SK-N-SH (cell line): ENCODE measurements at regions not wholly inside any gene's neighbourhood (a gene's known extent, or its start where the extent isn't known, plus 50 kb on each side); places are given as distances from the start of the nearest gene placed in this dataset.

Source experiments
- CTCF ChIA-PET: fragments of 300-600, 350-600 bp; formaldehyde crosslinking; extraction: SDS; loops from one replicate; lab custom pipeline; 2021; lab: Yijun Ruan, JAX
- POLR2A ChIA-PET: fragments of 350-600 bp; sonication (Branson Sonifier 250); formaldehyde crosslinking; extraction: SDS; loops from one replicate; lab custom pipeline; 2020; ENCODE audit warnings: antibody characterized with exemption, inconsistent platforms; lab: Yijun Ruan, JAX
- DNase-seq: peaks from one replicate; pipeline ENCODE4 v3.0.0; 2012
- H2AFZ ChIP-seq: fragments of 200-600 bp; sonication (generic); 2 replicates; pipeline ENCODE4 v1.8.1; 2016; ENCODE audit warnings: antibody characterized with exemption, mild to moderate bottlenecking, low read depth
- H3F3A ChIP-seq: fragments of 200-600 bp; sonication (generic); replicated peaks from 2 replicates; pipeline ENCODE3; 2016; ENCODE audit warnings: antibody characterized with exemption, mild to moderate bottlenecking; ENCODE audit not compliant: insufficient read depth
- H3K27ac ChIP-seq, 2 experiments: fragments of 200-500 bp in 1 of 2; fragments of 200-600 bp in 1 of 2; sonication (Bioruptor generic) in 1 of 2; sonication (generic), shearing (Covaris generic) in 1 of 2; 2 replicates each; pipeline versions ENCODE4 v1.5.1 to v1.6.1; 2014 to 2016; ENCODE audit warnings: low read depth in 2 of 2, inconsistent platforms in 1 of 2, low read length in 1 of 2, mild to moderate bottlenecking in 1 of 2, mixed read lengths in 1 of 2
- H3K27me3 ChIP-seq: fragments of 200-600 bp; sonication (generic), shearing (Covaris generic); 2 replicates; pipeline ENCODE4 v1.6.1; 2016; ENCODE audit warnings: mixed run types; ENCODE audit not compliant: insufficient read depth
- H3K36me3 ChIP-seq, 2 experiments: fragments of 200-500 bp in 1 of 2; fragments of 200-600 bp in 1 of 2; sonication (Bioruptor generic) in 1 of 2; sonication (generic) in 1 of 2; replicated peaks in 1 of 2; 2 replicates each; pipeline versions ENCODE3 to v1.5.1; 2014 to 2016; ENCODE audit warnings: low read length in 1 of 2, mild to moderate bottlenecking in 1 of 2; ENCODE audit not compliant: insufficient read depth in 2 of 2, control insufficient read depth in 1 of 2
- H3K4me1 ChIP-seq, 2 experiments: fragments of 200-500 bp in 1 of 2; fragments of 200-600 bp in 1 of 2; sonication (Bioruptor generic) in 1 of 2; sonication (generic), shearing (Covaris generic) in 1 of 2; 2 replicates each; pipeline versions ENCODE4 v1.5.1 to v1.6.1; 2014 to 2016; ENCODE audit warnings: low read depth in 1 of 2, low read length in 1 of 2, mixed run types in 1 of 2; ENCODE audit not compliant: insufficient read depth in 2 of 2, control insufficient read depth in 1 of 2
- H3K4me2 ChIP-seq: fragments of 200-600 bp; sonication (generic), shearing (Covaris generic); 2 replicates; pipeline ENCODE4 v1.6.1; 2017; ENCODE audit warnings: mixed run types
- H3K4me3 ChIP-seq, 2 experiments: fragments of 200-500 bp in 1 of 2; fragments of 200-600 bp in 1 of 2; sonication (Bioruptor generic) in 1 of 2; sonication (generic), shearing (Covaris generic) in 1 of 2; 2 replicates each; pipeline versions ENCODE4 v1.5.1 to v1.8.1; 2014 to 2016; ENCODE audit warnings: low read depth in 2 of 2, inconsistent platforms in 1 of 2, low read length in 1 of 2, mild to moderate bottlenecking in 1 of 2, mixed read lengths in 1 of 2, moderate library complexity in 1 of 2
- H3K79me2 ChIP-seq: fragments of 200-600 bp; sonication (generic); 2 replicates; pipeline ENCODE4 v1.8.1; 2017; ENCODE audit warnings: mild to moderate bottlenecking; ENCODE audit not compliant: insufficient read depth
- H3K9ac ChIP-seq: fragments of 200-600 bp; sonication (generic); 2 replicates; pipeline ENCODE4 v1.6.1; 2017; ENCODE audit warnings: mixed run types
- H3K9me2 ChIP-seq: fragments of 200-600 bp; sonication (generic); 2 replicates; pipeline ENCODE4 v1.6.1; 2017; ENCODE audit warnings: mixed run types
- H3K9me3 ChIP-seq: fragments of 200-600 bp; sonication (generic); 2 replicates; pipeline ENCODE4 v1.6.1; 2017; ENCODE audit warnings: mixed run types, mild to moderate bottlenecking, moderate library complexity
- H4K20me1 ChIP-seq: fragments of 200-600 bp; sonication (generic); 2 replicates; pipeline ENCODE4 v1.6.1; 2017; ENCODE audit warnings: mild to moderate bottlenecking, mixed run types; ENCODE audit not compliant: insufficient read depth
- CHD2 ChIP-seq: fragments of 150-350 bp; IDR thresholded peaks from 2 replicates; pipeline ENCODE4 v1.6.1; 2018; ENCODE audit warnings: low read length; ENCODE audit not compliant: partially characterized antibody
- EP300 ChIP-seq, 2 experiments: IDR thresholded peaks; 2 replicates each; pipeline versions ENCODE4 v1.4.0 to v1.6.1; 2012; ENCODE audit warnings: borderline replicate concordance in 1 of 2, low read depth in 1 of 2, low read length in 1 of 2
- FOXJ3 ChIP-seq: sonication (generic); formaldehyde crosslinking; IDR thresholded peaks from 2 replicates; pipeline ENCODE4 v1.5.1; 2020; ENCODE audit warnings: mild to moderate bottlenecking, missing genetic modification reagents
- GATA2 ChIP-seq: sonication (generic); formaldehyde crosslinking; IDR thresholded peaks from 2 replicates; pipeline ENCODE4 v1.5.0; 2020; ENCODE audit warnings: mild to moderate bottlenecking, missing genetic modification reagents
- IRF3 ChIP-seq: fragments of 150-350 bp; IDR thresholded peaks from 2 replicates; pipeline ENCODE4 v1.6.1; 2016; ENCODE audit warnings: mild to moderate bottlenecking, low read depth, low read length
- NFIC ChIP-seq: IDR thresholded peaks from 2 replicates; pipeline ENCODE4 v1.4.0; 2012; ENCODE audit warnings: borderline replicate concordance
- RAD21 ChIP-seq: IDR thresholded peaks from 2 replicates; pipeline ENCODE4 v1.6.1; 2012; ENCODE audit warnings: mild to moderate bottlenecking, low read length
- RCOR1 ChIP-seq: fragments of 150-350 bp; IDR thresholded peaks from 2 replicates; pipeline ENCODE4 v1.6.1; 2017; ENCODE audit warnings: antibody characterized with exemption, low read length
- RXRA ChIP-seq: IDR thresholded peaks from 2 replicates; pipeline ENCODE4 v1.4.0; 2012; ENCODE audit warnings: low read depth, mild to moderate bottlenecking, borderline replicate concordance
- TCF12 ChIP-seq: IDR thresholded peaks from 2 replicates; pipeline ENCODE4 v1.4.0; 2012
- whole genome bisulfite sequencing: methylation state at CpG from one replicate; pipeline ENCODE4 v1.1.6; 2017; ENCODE audit warnings: low lambda C conversion rate; 5-methylcytosine and 5-hydroxymethylcytosine counted together
- TF ChIP-seq, protein P1 (sequence below): IDR thresholded peaks from 2 replicates; pipeline ENCODE4 v1.6.1; 2012; ENCODE audit warnings: mild to moderate bottlenecking, low read depth, low read length, moderate library complexity
- TF ChIP-seq, protein P2 (sequence below): fragments of 150-350 bp; IDR thresholded peaks from 2 replicates; pipeline ENCODE4 v1.6.1; 2017; ENCODE audit warnings: antibody characterized with exemption, low read length, low read depth, borderline replicate concordance
- TF ChIP-seq, protein P3 (sequence below): fragments of 200-600 bp; sonication (generic); IDR thresholded peaks from 2 replicates; pipeline ENCODE4 v1.6.1; 2017; ENCODE audit warnings: antibody characterized with exemption, mild to moderate bottlenecking, moderate library complexity

- Histone ChIP-seq H3K79me2 (no peaks in the 10 kb centered on the region), H2AFZ (no peak overlapping the region), H3F3A (no peaks in the 10 kb centered on the region), H3K4me1 (peaks cover 0 to 28% of the 10 kb centered on the region in 2 experiments; a peak in 2 of 4 replicates), H3K27ac (no peak overlapping the region), H3K27me3 (no peaks in the 10 kb centered on the region; the same call in 1 of the 2 replicates), H3K36me3 (no peaks in the 10 kb centered on the region), H3K4me3 (no peak overlapping the region), H3K9me2 (no peaks in the 10 kb centered on the region), H4K20me1 (no peaks in the 10 kb centered on the region), H3K4me2 (no peak overlapping the region), H3K9ac (no peak overlapping the region), H3K9me3 (no peaks in the 10 kb centered on the region)
- TF ChIP-seq RXRA (no peak), IRF3 (no peak), TCF12 (no peak), NFIC (no peak), RAD21 (no peak)
- TF ChIP-seq, protein P1, sequence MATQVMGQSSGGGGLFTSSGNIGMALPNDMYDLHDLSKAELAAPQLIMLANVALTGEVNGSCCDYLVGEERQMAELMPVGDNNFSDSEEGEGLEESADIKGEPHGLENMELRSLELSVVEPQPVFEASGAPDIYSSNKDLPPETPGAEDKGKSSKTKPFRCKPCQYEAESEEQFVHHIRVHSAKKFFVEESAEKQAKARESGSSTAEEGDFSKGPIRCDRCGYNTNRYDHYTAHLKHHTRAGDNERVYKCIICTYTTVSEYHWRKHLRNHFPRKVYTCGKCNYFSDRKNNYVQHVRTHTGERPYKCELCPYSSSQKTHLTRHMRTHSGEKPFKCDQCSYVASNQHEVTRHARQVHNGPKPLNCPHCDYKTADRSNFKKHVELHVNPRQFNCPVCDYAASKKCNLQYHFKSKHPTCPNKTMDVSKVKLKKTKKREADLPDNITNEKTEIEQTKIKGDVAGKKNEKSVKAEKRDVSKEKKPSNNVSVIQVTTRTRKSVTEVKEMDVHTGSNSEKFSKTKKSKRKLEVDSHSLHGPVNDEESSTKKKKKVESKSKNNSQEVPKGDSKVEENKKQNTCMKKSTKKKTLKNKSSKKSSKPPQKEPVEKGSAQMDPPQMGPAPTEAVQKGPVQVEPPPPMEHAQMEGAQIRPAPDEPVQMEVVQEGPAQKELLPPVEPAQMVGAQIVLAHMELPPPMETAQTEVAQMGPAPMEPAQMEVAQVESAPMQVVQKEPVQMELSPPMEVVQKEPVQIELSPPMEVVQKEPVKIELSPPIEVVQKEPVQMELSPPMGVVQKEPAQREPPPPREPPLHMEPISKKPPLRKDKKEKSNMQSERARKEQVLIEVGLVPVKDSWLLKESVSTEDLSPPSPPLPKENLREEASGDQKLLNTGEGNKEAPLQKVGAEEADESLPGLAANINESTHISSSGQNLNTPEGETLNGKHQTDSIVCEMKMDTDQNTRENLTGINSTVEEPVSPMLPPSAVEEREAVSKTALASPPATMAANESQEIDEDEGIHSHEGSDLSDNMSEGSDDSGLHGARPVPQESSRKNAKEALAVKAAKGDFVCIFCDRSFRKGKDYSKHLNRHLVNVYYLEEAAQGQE = no peak
- TF ChIP-seq, protein P2, sequence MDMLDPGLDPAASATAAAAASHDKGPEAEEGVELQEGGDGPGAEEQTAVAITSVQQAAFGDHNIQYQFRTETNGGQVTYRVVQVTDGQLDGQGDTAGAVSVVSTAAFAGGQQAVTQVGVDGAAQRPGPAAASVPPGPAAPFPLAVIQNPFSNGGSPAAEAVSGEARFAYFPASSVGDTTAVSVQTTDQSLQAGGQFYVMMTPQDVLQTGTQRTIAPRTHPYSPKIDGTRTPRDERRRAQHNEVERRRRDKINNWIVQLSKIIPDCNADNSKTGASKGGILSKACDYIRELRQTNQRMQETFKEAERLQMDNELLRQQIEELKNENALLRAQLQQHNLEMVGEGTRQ = no peak
- ChIA-PET POLR2A (interaction anchor here (1.0 kb wide), 1 partner anchor 10 kb away, joined by 3 read pairs; no protein-coding TSS in a partner anchor), CTCF (interaction anchor here (1.1 to 6.6 kb wide), 2 partner anchors 11 to 111 kb away, joined by 3 to 54 read pairs; no protein-coding TSS in a partner anchor)
- 69% methylated on average over 6 of the region's 6 CpGs for WGBS
- no peak for DNase-seq
Measured at GRCh38 chr10:46217752-46218453, 68.9 kb upstream of the ANTXRL start.

DNA sequence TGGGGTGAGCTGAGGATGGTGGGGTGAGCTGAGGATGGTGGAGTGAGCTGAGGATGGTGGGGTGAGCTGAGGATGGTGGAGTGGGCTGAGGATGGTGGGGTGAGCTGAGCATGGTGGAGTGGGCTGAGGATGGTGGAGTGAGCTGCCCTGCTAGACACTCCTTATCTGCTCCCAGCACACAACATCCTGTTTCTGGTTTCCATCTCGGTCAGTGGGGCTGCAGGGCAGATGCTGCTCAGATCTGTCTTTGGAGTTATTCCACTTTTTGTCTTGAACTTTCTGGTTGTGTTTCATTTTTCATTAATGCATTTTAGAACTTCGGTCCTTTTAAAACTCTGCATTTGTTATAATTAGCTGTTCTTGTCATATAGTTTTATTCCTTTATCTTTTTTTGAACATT, 67.9 kb upstream of the ANTXRL start:
- H3F3A ChIP-seq = no peaks in the 10 kb centered on the region
- TF ChIP-seq EP300 (IDR thresholded peaks at IDR 0.05; ENCODE audit: borderline replicate concordance in 1 of 2, low read depth in 1 of 2, low read length in 1 of 2) (peak in 1 of 2 experiments; percentile 82; a peak in 2 of 4 replicates), RCOR1 (peak; percentile 89), FOXJ3 (CRISPR knock-in tag) (peak; percentile 65), GATA2 (CRISPR knock-in tag) (peak; percentile 80), TCF12 (peak; percentile 40; the same call in 1 of the 2 replicates), CHD2 (peak; percentile 62)
- TF ChIP-seq, protein P1 = no peak
- TF ChIP-seq, protein P3, sequence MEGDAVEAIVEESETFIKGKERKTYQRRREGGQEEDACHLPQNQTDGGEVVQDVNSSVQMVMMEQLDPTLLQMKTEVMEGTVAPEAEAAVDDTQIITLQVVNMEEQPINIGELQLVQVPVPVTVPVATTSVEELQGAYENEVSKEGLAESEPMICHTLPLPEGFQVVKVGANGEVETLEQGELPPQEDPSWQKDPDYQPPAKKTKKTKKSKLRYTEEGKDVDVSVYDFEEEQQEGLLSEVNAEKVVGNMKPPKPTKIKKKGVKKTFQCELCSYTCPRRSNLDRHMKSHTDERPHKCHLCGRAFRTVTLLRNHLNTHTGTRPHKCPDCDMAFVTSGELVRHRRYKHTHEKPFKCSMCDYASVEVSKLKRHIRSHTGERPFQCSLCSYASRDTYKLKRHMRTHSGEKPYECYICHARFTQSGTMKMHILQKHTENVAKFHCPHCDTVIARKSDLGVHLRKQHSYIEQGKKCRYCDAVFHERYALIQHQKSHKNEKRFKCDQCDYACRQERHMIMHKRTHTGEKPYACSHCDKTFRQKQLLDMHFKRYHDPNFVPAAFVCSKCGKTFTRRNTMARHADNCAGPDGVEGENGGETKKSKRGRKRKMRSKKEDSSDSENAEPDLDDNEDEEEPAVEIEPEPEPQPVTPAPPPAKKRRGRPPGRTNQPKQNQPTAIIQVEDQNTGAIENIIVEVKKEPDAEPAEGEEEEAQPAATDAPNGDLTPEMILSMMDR = no peak
- TF ChIP-seq, all 33 proteins: peak for 6
- CTCF ChIA-PET = interaction anchor here (0.8 to 6.6 kb wide), 4 partner anchors 10 to 118 kb away, joined by 3 to 54 read pairs (median 5); no protein-coding TSS in a partner anchor
- Histone ChIP-seq H3K4me2 (no peak overlapping the region), H3K4me3 (no peak overlapping the region), H3K4me1 (peaks cover 0 to 28% of the 10 kb centered on the region in 2 experiments; a peak in 2 of 4 replicates), H3K27me3 (no peaks in the 10 kb centered on the region; the same call in 1 of the 2 replicates), H3K9ac (no peak overlapping the region), H2AFZ (no peak overlapping the region), H4K20me1 (no peaks in the 10 kb centered on the region), H3K36me3 (no peaks in the 10 kb centered on the region), H3K79me2 (no peaks in the 10 kb centered on the region), H3K9me3 (no peaks in the 10 kb centered on the region), H3K27ac (peak overlapping the region in 1 of 2 experiments; percentile 85; a peak in 2 of 4 replicates), H3K9me2 (no peaks in the 10 kb centered on the region)
- POLR2A ChIA-PET = interaction anchor here (1.0 kb wide), 1 partner anchor 9 kb away, joined by 3 read pairs; no protein-coding TSS in a partner anchor
- WGBS = 16% methylated on average over 2 of the region's 2 CpGs
- DNase-seq = peak; percentile 83
